ENCODE measurements at regions not wholly inside any gene's neighbourhood (a gene's known extent, or its start where the extent isn't known, plus 50 kb on each side); places are given as distances from the start of the nearest gene placed in this dataset.

DNA sequence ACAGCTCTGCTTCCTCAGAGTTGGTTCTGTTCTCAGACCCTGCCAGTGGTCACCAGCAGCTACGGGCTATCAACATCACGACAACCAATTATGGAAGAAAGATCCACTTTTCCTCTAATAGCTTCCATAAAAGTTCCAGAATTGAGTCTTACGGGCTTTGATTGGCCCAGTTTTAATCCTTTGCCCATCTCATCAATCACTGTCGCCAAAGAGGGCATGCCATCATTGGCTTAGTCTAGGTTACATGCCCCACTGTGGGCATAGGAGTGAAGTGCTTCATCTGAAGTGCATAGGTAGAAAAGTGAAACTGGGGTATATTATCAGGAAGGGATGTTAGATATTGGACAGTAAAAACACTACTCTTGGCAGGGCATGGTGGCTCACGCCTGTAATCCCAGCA, 76.6 kb upstream of the DHX40 start:
- no peak overlapping the region for H3K4me2 ChIP-seq
- no peaks in the 10 kb centered on the region for H3K4me1 ChIP-seq
- POLR2A ChIA-PET: no interaction called here
- DNase-seq (ENCODE audit: low read depth in 1 of 2, low spot score in 1 of 2) (no peak), FAIRE-seq (no peak), ATAC-seq (no peak)
- CTCF ChIA-PET: interaction anchor here (0.9 to 1.3 kb wide), 3 partner anchors 33 to 159 kb away, joined by 3 to 5 read pairs (median 4); no protein-coding TSS in a partner anchor
- no peak overlapping the region for H3K4me3 ChIP-seq
- no peak for TF ChIP-seq HEYL (CRISPR knock-in tag; IDR thresholded peaks at IDR 0.05)
- TF ChIP-seq POLR2A (IDR thresholded peaks at IDR 0.05; ENCODE audit: low read length): no peak
- TF ChIP-seq MAFK (IDR thresholded peaks at IDR 0.05; ENCODE audit: partially characterized antibody): no peak
- no peak for TF ChIP-seq RNF2 (IDR thresholded peaks at IDR 0.05; ENCODE audit: borderline replicate concordance, low read depth)
- no peak for TF ChIP-seq EP300 (IDR thresholded peaks at IDR 0.05)
- TF ChIP-seq, protein P1, sequence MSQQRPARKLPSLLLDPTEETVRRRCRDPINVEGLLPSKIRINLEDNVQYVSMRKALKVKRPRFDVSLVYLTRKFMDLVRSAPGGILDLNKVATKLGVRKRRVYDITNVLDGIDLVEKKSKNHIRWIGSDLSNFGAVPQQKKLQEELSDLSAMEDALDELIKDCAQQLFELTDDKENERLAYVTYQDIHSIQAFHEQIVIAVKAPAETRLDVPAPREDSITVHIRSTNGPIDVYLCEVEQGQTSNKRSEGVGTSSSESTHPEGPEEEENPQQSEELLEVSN (IDR thresholded peaks at IDR 0.05; ENCODE audit: borderline replicate concordance, low read depth): no peak
- no peak for TF ChIP-seq RCOR1 (IDR thresholded peaks at IDR 0.05; ENCODE audit: low read depth, low read length)
- TF ChIP-seq HOXA7 (CRISPR knock-in tag; IDR thresholded peaks at IDR 0.05): no peak
- TF ChIP-seq CEBPB (IDR thresholded peaks at IDR 0.05): no peak
- TF ChIP-seq, protein P2, sequence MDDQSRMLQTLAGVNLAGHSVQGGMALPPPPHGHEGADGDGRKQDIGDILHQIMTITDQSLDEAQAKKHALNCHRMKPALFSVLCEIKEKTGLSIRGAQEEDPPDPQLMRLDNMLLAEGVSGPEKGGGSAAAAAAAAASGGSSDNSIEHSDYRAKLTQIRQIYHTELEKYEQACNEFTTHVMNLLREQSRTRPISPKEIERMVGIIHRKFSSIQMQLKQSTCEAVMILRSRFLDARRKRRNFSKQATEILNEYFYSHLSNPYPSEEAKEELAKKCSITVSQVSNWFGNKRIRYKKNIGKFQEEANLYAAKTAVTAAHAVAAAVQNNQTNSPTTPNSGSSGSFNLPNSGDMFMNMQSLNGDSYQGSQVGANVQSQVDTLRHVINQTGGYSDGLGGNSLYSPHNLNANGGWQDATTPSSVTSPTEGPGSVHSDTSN (IDR thresholded peaks at IDR 0.05): no peak
- no peak for TF ChIP-seq PHF8 (IDR thresholded peaks at IDR 0.05; ENCODE audit: borderline replicate concordance, low read depth)
- no peaks in the 10 kb centered on the region for H3K9me3 ChIP-seq
- H3K27ac ChIP-seq: no peak overlapping the region
- WGBS (ENCODE audit: missing lambda C conversion rate): 78% methylated on average over 5 of the region's 5 CpGs

DNA sequence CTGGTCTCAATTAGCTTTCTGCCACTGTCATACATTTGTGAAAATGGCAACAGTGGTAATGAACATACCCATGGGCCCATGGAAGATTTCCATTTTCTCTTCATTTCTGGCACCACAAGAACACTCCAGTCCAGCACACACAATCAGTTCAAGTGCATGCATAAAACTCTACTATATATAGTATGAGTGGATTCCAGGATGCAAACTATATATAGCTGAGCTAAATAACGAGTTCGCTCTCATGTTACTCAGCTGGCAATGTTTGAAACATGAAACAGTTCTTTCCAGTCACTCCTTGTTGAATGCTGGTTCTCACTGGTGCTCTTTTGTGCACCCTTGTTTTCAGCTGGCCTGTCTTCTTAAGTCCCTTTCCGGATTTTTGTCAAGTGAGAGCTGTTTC, 75.2 kb upstream of the DHX40 start:
- no peak for DNase-seq (ENCODE audit: low read depth in 1 of 2, low spot score in 1 of 2)
- ChIA-PET POLR2A (no interaction called here), CTCF (interaction anchor here (0.7 to 1.3 kb wide), 3 partner anchors 47 to 218 kb away, joined by 3 to 4 read pairs (median 3); no protein-coding TSS in a partner anchor)
- H3K4me2 ChIP-seq: no peak overlapping the region
- TF ChIP-seq CEBPB (IDR thresholded peaks at IDR 0.05) (no peak), FOXS1 (CRISPR knock-in tag; IDR thresholded peaks at IDR 0.05) (no peak), RCOR1 (IDR thresholded peaks at IDR 0.05; ENCODE audit: low read depth, low read length) (no peak), KDM1A (IDR thresholded peaks at IDR 0.05; ENCODE audit: low read depth) (no peak), RNF2 (IDR thresholded peaks at IDR 0.05; ENCODE audit: borderline replicate concordance, low read depth) (no peak), CBX8 (IDR thresholded peaks at IDR 0.05) (no peak), KDM5A (IDR thresholded peaks at IDR 0.05) (no peak), TP53 (CRISPR knock-in tag; IDR thresholded peaks at IDR 0.05) (no peak), FOSL2 (IDR thresholded peaks at IDR 0.05) (no peak), FOSL2 (CRISPR knock-in tag; IDR thresholded peaks at IDR 0.05) (no peak)
- TF ChIP-seq, protein P3, sequence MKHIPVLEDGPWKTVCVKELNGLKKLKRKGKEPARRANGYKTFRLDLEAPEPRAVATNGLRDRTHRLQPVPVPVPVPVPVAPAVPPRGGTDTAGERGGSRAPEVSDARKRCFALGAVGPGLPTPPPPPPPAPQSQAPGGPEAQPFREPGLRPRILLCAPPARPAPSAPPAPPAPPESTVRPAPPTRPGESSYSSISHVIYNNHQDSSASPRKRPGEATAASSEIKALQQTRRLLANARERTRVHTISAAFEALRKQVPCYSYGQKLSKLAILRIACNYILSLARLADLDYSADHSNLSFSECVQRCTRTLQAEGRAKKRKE (CRISPR knock-in tag; IDR thresholded peaks at IDR 0.05; ENCODE audit: low read depth): no peak
- TF ChIP-seq, protein P1 (IDR thresholded peaks at IDR 0.05; ENCODE audit: borderline replicate concordance, low read depth): no peak
- TF ChIP-seq, protein P4, sequence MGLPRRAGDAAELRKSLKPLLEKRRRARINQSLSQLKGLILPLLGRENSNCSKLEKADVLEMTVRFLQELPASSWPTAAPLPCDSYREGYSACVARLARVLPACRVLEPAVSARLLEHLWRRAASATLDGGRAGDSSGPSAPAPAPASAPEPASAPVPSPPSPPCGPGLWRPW (IDR thresholded peaks at IDR 0.05): no peak
- H3K4me3 ChIP-seq: no peak overlapping the region
- no peaks in the 10 kb centered on the region for H3K9me3 ChIP-seq
- no peak for FAIRE-seq
- ATAC-seq: no peak
- WGBS (ENCODE audit: missing lambda C conversion rate): 66% methylated on average over 3 of the region's 3 CpGs
- no peak overlapping the region for H3K27ac ChIP-seq
- H3K4me1 ChIP-seq: no peaks in the 10 kb centered on the region

DNA sequence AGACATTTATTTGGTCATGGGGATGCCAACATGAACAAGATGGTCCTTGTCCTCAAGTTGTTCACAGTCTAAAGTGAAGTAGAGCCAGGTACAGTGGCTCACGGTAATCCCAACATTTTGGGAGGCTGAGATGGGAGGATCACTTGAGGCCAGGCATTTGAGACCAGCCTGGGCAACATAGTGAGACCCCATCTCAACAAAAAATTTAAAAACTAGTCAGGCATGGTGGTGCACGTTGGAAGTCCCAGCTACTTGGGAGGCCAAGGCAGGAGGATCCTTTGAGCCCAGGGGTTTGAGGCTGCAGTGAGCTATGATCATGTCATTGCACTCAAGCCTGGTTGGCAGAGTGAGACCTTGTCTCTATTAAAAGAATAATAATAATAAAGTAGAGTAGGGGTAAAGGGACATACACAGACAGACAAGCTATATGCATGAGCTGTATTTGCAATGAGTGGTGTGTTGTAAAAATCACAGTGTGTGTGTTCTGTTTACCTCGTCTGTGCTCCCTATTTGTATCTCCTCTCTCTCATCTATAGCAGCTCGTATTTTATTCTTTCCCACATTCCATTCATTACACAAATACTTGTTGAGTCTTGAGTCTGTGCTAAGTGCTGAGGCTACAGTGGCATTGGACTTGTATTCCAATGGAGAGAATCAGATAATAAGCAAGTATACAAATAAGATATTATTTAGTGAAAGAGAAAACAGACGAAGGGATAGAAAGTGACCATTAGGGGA, 73.9 kb upstream of the DHX40 start:
- TF ChIP-seq RFX5 (IDR thresholded peaks at IDR 0.05): no peak
- TF ChIP-seq ZSCAN20 (CRISPR knock-in tag; IDR thresholded peaks at IDR 0.05): no peak
- TF ChIP-seq, protein P5, sequence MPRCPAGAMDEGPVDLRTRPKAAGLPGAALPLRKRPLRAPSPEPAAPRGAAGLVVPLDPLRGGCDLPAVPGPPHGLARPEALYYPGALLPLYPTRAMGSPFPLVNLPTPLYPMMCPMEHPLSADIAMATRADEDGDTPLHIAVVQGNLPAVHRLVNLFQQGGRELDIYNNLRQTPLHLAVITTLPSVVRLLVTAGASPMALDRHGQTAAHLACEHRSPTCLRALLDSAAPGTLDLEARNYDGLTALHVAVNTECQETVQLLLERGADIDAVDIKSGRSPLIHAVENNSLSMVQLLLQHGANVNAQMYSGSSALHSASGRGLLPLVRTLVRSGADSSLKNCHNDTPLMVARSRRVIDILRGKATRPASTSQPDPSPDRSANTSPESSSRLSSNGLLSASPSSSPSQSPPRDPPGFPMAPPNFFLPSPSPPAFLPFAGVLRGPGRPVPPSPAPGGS (IDR thresholded peaks at IDR 0.05): no peak
- no peak for TF ChIP-seq ZNF302 (CRISPR knock-in tag; IDR thresholded peaks at IDR 0.05)
- no peak for TF ChIP-seq RARB (CRISPR knock-in tag; IDR thresholded peaks at IDR 0.05)
- TF ChIP-seq HDAC2 (IDR thresholded peaks at IDR 0.05): no peak
- POLR2A ChIA-PET: no interaction called here
- Histone ChIP-seq H3K4me2 (no peak overlapping the region), H3K4me1 (no peaks in the 10 kb centered on the region), H3K9me3 (no peaks in the 10 kb centered on the region), H3K4me3 (no peak overlapping the region), H3K27ac (no peak overlapping the region)
- DNase-seq (ENCODE audit: low read depth in 1 of 2, low spot score in 1 of 2) (no peak), FAIRE-seq (no peak), ATAC-seq (no peak; a peak in 1 of 6 replicates)
- WGBS (ENCODE audit: missing lambda C conversion rate): 30% methylated on average over 5 of the region's 5 CpGs
- CTCF ChIA-PET: interaction anchor here (0.6 kb wide), 1 partner anchor 38 kb away, joined by 4 read pairs; no protein-coding TSS in a partner anchor
